ENCODE measurements at regions not wholly inside any gene's neighbourhood (a gene's known extent, or its start where the extent isn't known, plus 50 kb on each side); places are given as distances from the start of the nearest gene placed in this dataset.

- TF ChIP-seq ZSCAN18 (tag by site-specific recombination; IDR thresholded peaks at IDR 0.05) (no peak), ZNF514 (tag by site-specific recombination; IDR thresholded peaks at IDR 0.05) (no peak), RBAK (tag by site-specific recombination; IDR thresholded peaks at IDR 0.05) (no peak), ZBTB48 (tag by site-specific recombination; IDR thresholded peaks at IDR 0.05) (peak; percentile 99), ZNF114 (tag by site-specific recombination; IDR thresholded peaks at IDR 0.05) (no peak), ZNF549 (tag by site-specific recombination; IDR thresholded peaks at IDR 0.05) (no peak), ZNF560 (tag by site-specific recombination; IDR thresholded peaks at IDR 0.05; ENCODE audit: borderline replicate concordance) (no peak), SP7 (tag by site-specific recombination; IDR thresholded peaks at IDR 0.05) (no peak), ZNF169 (tag by site-specific recombination; IDR thresholded peaks at IDR 0.05) (no peak), ZNF354C (tag by site-specific recombination; IDR thresholded peaks at IDR 0.05; ENCODE audit: borderline replicate concordance, low read depth) (no peak), ZNF664 (tag by site-specific recombination; IDR thresholded peaks at IDR 0.05) (peak; percentile 98), KLF7 (tag by site-specific recombination; IDR thresholded peaks at IDR 0.05; ENCODE audit: borderline replicate concordance) (no peak), ZNF10 (tag by site-specific recombination; IDR thresholded peaks at IDR 0.05) (no peak), MYNN (tag by site-specific recombination; IDR thresholded peaks at IDR 0.05; ENCODE audit: borderline replicate concordance) (no peak), ZSCAN30 (tag by site-specific recombination; IDR thresholded peaks at IDR 0.05) (no peak), ZNF146 (tag by site-specific recombination; IDR thresholded peaks at IDR 0.05) (no peak), ZNF133 (tag by site-specific recombination; IDR thresholded peaks at IDR 0.05) (no peak), WT1 (tag by site-specific recombination; IDR thresholded peaks at IDR 0.05) (no peak), ZFP69B (tag by site-specific recombination; IDR thresholded peaks at IDR 0.05) (0 out of 2 replicates have a peak, but pooled peaks have one; percentile 21), MZF1 (tag by site-specific recombination; IDR thresholded peaks at IDR 0.05; ENCODE audit: borderline replicate concordance) (0 out of 2 replicates have a peak, but pooled peaks have one; percentile 42), EGR2 (tag by site-specific recombination; IDR thresholded peaks at IDR 0.05; ENCODE audit: low read depth) (no peak), HIC1 (tag by site-specific recombination; IDR thresholded peaks at IDR 0.05) (no peak), ZNF24 (tag by site-specific recombination; IDR thresholded peaks at IDR 0.05) (no peak), ZNF660 (tag by site-specific recombination; IDR thresholded peaks at IDR 0.05) (0 out of 2 replicates have a peak, but pooled peaks have one; percentile 44), ZNF473 (tag by site-specific recombination; IDR thresholded peaks at IDR 0.05) (no peak), ZNF624 (tag by site-specific recombination; IDR thresholded peaks at IDR 0.05) (no peak), ZNF747 (tag by site-specific recombination; IDR thresholded peaks at IDR 0.05) (no peak), GLI2 (tag by site-specific recombination; IDR thresholded peaks at IDR 0.05; ENCODE audit: borderline replicate concordance, low read depth) (no peak), ZNF677 (tag by site-specific recombination; IDR thresholded peaks at IDR 0.05) (no peak), ZNF239 (tag by site-specific recombination; IDR thresholded peaks at IDR 0.05) (no peak), ZFHX2 (tag by site-specific recombination; conservative IDR thresholded peaks at IDR 0.05) (no peak), PRDM10 (tag by site-specific recombination; IDR thresholded peaks at IDR 0.05) (peak; percentile 70)
These were observed 112.2 kb downstream of the PLEKHG1 start (continued) for GRCh38 chr6:150711584-150712504.
